ENCODE measurements at regions not wholly inside any gene's neighbourhood (a gene's known extent, or its start where the extent isn't known, plus 50 kb on each side); places are given as distances from the start of the nearest gene placed in this dataset.

GRCh38 chr10:56508562-56508961 is 147.5 kb upstream of the ZWINT start:
- Mint-ChIP-seq H3K4me1 (ENCODE audit: unreplicated experiment) (no peaks in the 10 kb centered on the region), H3K27ac (ENCODE audit: unreplicated experiment) (no peak overlapping the region), H3K36me3 (ENCODE audit: low read depth, unreplicated experiment) (no peaks in the 10 kb centered on the region), H3K9me3 (ENCODE audit: unreplicated experiment) (no peaks in the 10 kb centered on the region), H3K4me3 (ENCODE audit: unreplicated experiment) (no peak overlapping the region), H3K27me3 (ENCODE audit: unreplicated experiment) (no peaks in the 10 kb centered on the region)
- TF ChIP-seq CTCF (IDR thresholded peaks at IDR 0.05; ENCODE audit: unreplicated experiment): no peak
- DNase-seq (ENCODE audit: low spot score): no peak

GRCh38 chr10:56507033-56507432 is 146.0 kb upstream of the ZWINT start:
- Mint-ChIP-seq H3K4me3 (ENCODE audit: unreplicated experiment) (no peak overlapping the region), H3K27ac (ENCODE audit: unreplicated experiment) (no peak overlapping the region)

GRCh38 chr10:56505555-56505954 is 144.5 kb upstream of the ZWINT start:
- H3K9me3 Mint-ChIP-seq (ENCODE audit: unreplicated experiment): no peaks in the 10 kb centered on the region
- H3K4me1 Mint-ChIP-seq (ENCODE audit: unreplicated experiment): no peaks in the 10 kb centered on the region
- no peak for DNase-seq (ENCODE audit: low spot score)
- H3K4me3 Mint-ChIP-seq (ENCODE audit: unreplicated experiment): no peak overlapping the region
- TF ChIP-seq CTCF (IDR thresholded peaks at IDR 0.05; ENCODE audit: unreplicated experiment): no peak
- H3K36me3 Mint-ChIP-seq (ENCODE audit: low read depth, unreplicated experiment): no peaks in the 10 kb centered on the region
- no peak overlapping the region for H3K27ac Mint-ChIP-seq (ENCODE audit: unreplicated experiment)
- H3K27me3 Mint-ChIP-seq (ENCODE audit: unreplicated experiment): no peaks in the 10 kb centered on the region

More at GRCh38 chr10:56507033-56507432, 146.0 kb upstream of the ZWINT start:
- H3K9me3 Mint-ChIP-seq (ENCODE audit: unreplicated experiment): no peaks in the 10 kb centered on the region
- TF ChIP-seq CTCF (IDR thresholded peaks at IDR 0.05; ENCODE audit: unreplicated experiment): no peak
- no peaks in the 10 kb centered on the region for H3K36me3 Mint-ChIP-seq (ENCODE audit: low read depth, unreplicated experiment)
- no peaks in the 10 kb centered on the region for H3K27me3 Mint-ChIP-seq (ENCODE audit: unreplicated experiment)
- H3K4me1 Mint-ChIP-seq (ENCODE audit: unreplicated experiment): no peaks in the 10 kb centered on the region
- DNase-seq (ENCODE audit: low spot score): no peak

- H3K36me3 Mint-ChIP-seq (ENCODE audit: low read depth, unreplicated experiment): no peaks in the 10 kb centered on the region
- H3K27ac Mint-ChIP-seq (ENCODE audit: unreplicated experiment): no peak overlapping the region
- no peak overlapping the region for H3K4me3 Mint-ChIP-seq (ENCODE audit: unreplicated experiment)
- no peak for TF ChIP-seq CTCF (IDR thresholded peaks at IDR 0.05; ENCODE audit: unreplicated experiment)
- no peak for DNase-seq (ENCODE audit: low spot score)
- H3K9me3 Mint-ChIP-seq (ENCODE audit: unreplicated experiment): no peaks in the 10 kb centered on the region
- no peaks in the 10 kb centered on the region for H3K27me3 Mint-ChIP-seq (ENCODE audit: unreplicated experiment)
- no peaks in the 10 kb centered on the region for H3K4me1 Mint-ChIP-seq (ENCODE audit: unreplicated experiment)
Observed at GRCh38 chr10:56496186-56496486, 135.1 kb upstream of the ZWINT start.

- no peaks in the 10 kb centered on the region for H3K4me1 Mint-ChIP-seq (ENCODE audit: unreplicated experiment)
- H3K36me3 Mint-ChIP-seq (ENCODE audit: low read depth, unreplicated experiment): no peaks in the 10 kb centered on the region
- DNase-seq (ENCODE audit: low spot score): no peak
- no peaks in the 10 kb centered on the region for H3K9me3 Mint-ChIP-seq (ENCODE audit: unreplicated experiment)
- H3K27ac Mint-ChIP-seq (ENCODE audit: unreplicated experiment): no peak overlapping the region
- H3K4me3 Mint-ChIP-seq (ENCODE audit: unreplicated experiment): no peak overlapping the region
- no peaks in the 10 kb centered on the region for H3K27me3 Mint-ChIP-seq (ENCODE audit: unreplicated experiment)
- TF ChIP-seq CTCF (IDR thresholded peaks at IDR 0.05; ENCODE audit: unreplicated experiment): no peak
Observed at GRCh38 chr10:56487746-56488145, 126.7 kb upstream of the ZWINT start.

Data from endothelial cell (in vitro differentiated cells).